BLaER1 treated with 17β-estradiol and CSF1 and Interleukin-3, amounts not matched to agents 10 nM and 100 nM (cell line): ENCODE measurements at regions not wholly inside any gene's neighbourhood (a gene's known extent, or its start where the extent isn't known, plus 50 kb on each side); places are given as distances from the start of the nearest gene placed in this dataset.
"Not testable (repeated sequence)": the region's sequence is repeated elsewhere in the genome, so short reads cannot be mapped to it uniquely, and the experiment has no call there.

Source experiments
- H3K27ac ChIP-seq, 11 experiments: shearing (Covaris generic); formaldehyde crosslinking; 2 replicates each; pipeline ENCODE4 v1.8.1; 2022
- H3K27me3 ChIP-seq, 11 experiments: shearing (Covaris generic); formaldehyde crosslinking; 2 replicates each; pipeline ENCODE4 v1.8.1; 2022
- H3K36me3 ChIP-seq, 11 experiments: shearing (Covaris generic); formaldehyde crosslinking; 2 replicates each; pipeline ENCODE4 v1.8.1; 2022
- H3K4me1 ChIP-seq, 10 experiments: shearing (Covaris generic); formaldehyde crosslinking; 2 replicates each; pipeline ENCODE4 v1.8.1; 2022
- H3K4me2 ChIP-seq, 11 experiments: shearing (Covaris generic); formaldehyde crosslinking; 2 replicates each; pipeline ENCODE4 v1.8.1; 2022
- H3K4me3 ChIP-seq, 10 experiments: shearing (Covaris generic); formaldehyde crosslinking; 2 replicates each; pipeline ENCODE4 v1.8.1; 2022
- H3K9ac ChIP-seq, 11 experiments: shearing (Covaris generic); formaldehyde crosslinking; 2 replicates each; pipeline ENCODE4 v1.8.1; 2022
- H3K9me3 ChIP-seq, 11 experiments: shearing (Covaris generic); formaldehyde crosslinking; replicated peaks in 1 of 11; 2 replicates each; pipeline ENCODE4 v1.8.1; 2022
- H4K20me1 ChIP-seq, 11 experiments: shearing (Covaris generic); formaldehyde crosslinking; 2 replicates each; pipeline ENCODE4 v1.8.1; 2022
- Cebpa-rat ChIP-seq, 11 experiments: shearing (Covaris generic); IDR thresholded peaks; 2 replicates each; pipeline ENCODE4 v1.8.1; 2022

DNA sequence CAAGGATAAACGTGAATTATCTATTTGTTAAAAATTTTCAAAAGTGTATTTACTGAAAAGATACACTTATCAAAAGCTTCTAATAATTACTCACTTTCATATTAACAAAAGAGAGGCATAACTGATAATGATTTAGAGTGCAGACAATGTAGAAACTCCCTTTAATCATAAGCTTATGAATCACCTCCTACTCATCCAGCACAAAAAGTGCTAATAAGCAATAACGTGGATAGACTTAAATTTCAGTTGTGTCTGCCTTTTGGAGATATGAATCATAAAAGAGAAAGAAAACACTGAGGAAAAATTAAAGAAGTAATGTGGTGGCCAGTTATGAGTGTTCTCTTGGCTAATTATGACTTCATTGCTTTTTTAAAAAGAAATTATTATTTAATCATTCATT, 827.6 kb upstream of the B3GALT2 start:
- H4K20me1 ChIP-seq: no peaks in the 10 kb centered on the region
- H3K27ac ChIP-seq: peak overlapping the region in 1 of 11 experiments; percentile 17; a peak in 1 of 22 replicates
- no peaks in the 10 kb centered on the region for H3K27me3 ChIP-seq
- H3K4me1 ChIP-seq: peaks cover 0 to 8% (median 0%) of the 10 kb centered on the region in 10 experiments; a peak in 1 of 20 replicates
- TF ChIP-seq Cebpa-rat (IDR thresholded peaks at IDR 0.05): no peak
- H3K36me3 ChIP-seq: no peaks in the 10 kb centered on the region
- H3K9ac ChIP-seq: no peak overlapping the region
- no peak overlapping the region; a peak in 1 of 22 replicates for H3K4me2 ChIP-seq
- peaks cover 0 to 25% (median 0%) of the 10 kb centered on the region in 11 experiments; a peak in 5 of 22 replicates for H3K9me3 ChIP-seq
- H3K4me3 ChIP-seq: no peak overlapping the region

DNA sequence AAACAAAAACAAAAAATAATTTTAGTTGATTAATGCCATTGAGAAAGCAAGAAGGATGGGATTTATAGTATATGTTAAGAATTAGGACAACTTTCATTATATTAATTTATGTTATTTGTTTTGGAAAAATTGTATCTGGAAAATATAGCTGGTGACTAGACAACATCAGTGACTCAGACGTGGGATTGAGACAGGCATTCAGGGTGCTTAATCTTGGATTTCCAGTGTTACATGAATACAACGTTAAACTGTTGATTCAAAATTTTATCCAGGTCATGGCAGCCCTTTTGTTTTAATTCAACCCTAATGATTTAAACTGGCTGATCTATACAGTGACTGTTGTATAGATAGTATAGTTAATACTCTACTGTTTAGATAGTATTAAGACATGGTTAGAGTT, 827.1 kb upstream of the B3GALT2 start:
- Histone ChIP-seq H3K9me3 (peaks cover 0 to 27% (median 0%) of the 10 kb centered on the region in 11 experiments; a peak in 5 of 22 replicates), H3K9ac (no peak overlapping the region), H3K36me3 (no peaks in the 10 kb centered on the region), H3K27ac (peak overlapping the region in 1 of 11 experiments; percentile 17; a peak in 1 of 22 replicates), H3K4me1 (peaks cover 0 to 8% (median 0%) of the 10 kb centered on the region in 10 experiments; a peak in 1 of 20 replicates), H3K4me2 (no peak overlapping the region), H3K27me3 (no peaks in the 10 kb centered on the region), H3K4me3 (no peak overlapping the region), H4K20me1 (no peaks in the 10 kb centered on the region)
- no peak for TF ChIP-seq Cebpa-rat (IDR thresholded peaks at IDR 0.05)

- TF ChIP-seq Cebpa-rat (IDR thresholded peaks at IDR 0.05): no peak
- H3K27me3 ChIP-seq: no peaks in the 10 kb centered on the region
- H3K27ac ChIP-seq: no peak overlapping the region
Observed at GRCh38 chr1:194004146-194004545, 817.7 kb upstream of the B3GALT2 start.

GRCh38 chr1:194001726-194002350, 815.4 kb upstream of the B3GALT2 start:
- Histone ChIP-seq H3K4me1 (peaks cover 0 to 11% (median 0%) of the 10 kb centered on the region in 10 experiments; a peak in 5 of 20 replicates), H3K9me3 (peaks cover 9 to 17% (median 12%) of the 10 kb centered on the region in 11 experiments; a peak in 15 of 22 replicates)
- H4K20me1 ChIP-seq, H3K27ac ChIP-seq, H3K4me2 ChIP-seq, H3K36me3 ChIP-seq, H3K9ac ChIP-seq, H3K4me3 ChIP-seq, H3K27me3 ChIP-seq: not testable (repeated sequence)

More at GRCh38 chr1:194004146-194004545, 817.7 kb upstream of the B3GALT2 start:
- Histone ChIP-seq H4K20me1 (no peaks in the 10 kb centered on the region), H3K4me2 (no peak overlapping the region), H3K9me3 (peaks cover 9 to 20% (median 13%) of the 10 kb centered on the region in 11 experiments; a peak in 16 of 22 replicates), H3K4me3 (no peak overlapping the region), H3K4me1 (peaks cover 0 to 6% (median 0%) of the 10 kb centered on the region in 10 experiments; a peak in 5 of 20 replicates), H3K36me3 (no peaks in the 10 kb centered on the region), H3K9ac (no peak overlapping the region)

DNA sequence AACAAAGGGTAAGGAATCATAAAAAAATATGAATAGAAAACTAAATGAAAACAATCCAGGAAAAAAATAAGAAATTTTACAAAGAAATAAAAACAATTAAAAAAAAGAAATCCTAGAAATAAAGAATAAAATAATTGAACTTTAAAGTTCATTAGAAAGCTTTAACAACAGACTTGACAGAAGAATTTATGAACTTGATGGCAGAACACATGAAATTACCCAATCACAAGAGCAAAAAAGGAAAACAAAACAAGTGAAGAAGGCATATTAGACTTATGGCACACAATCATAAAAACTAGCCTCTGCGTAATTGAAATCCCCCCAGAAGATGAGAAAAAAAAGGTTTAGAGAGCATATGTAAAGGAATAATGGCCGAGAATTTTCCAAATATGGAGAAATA, 802.5 kb upstream of the B3GALT2 start:
- no peak for TF ChIP-seq Cebpa-rat (IDR thresholded peaks at IDR 0.05)
- Histone ChIP-seq H3K4me1 (no peaks in the 10 kb centered on the region), H3K9me3 (peaks cover 23 to 40% (median 29%) of the 10 kb centered on the region in 11 experiments), H3K27me3 (no peaks in the 10 kb centered on the region), H3K27ac (no peak overlapping the region), H3K36me3 (0 out of 22 replicates have a peak, but pooled peaks cover 0 to 3% (median 0%) of the 10 kb centered on the region in 11 experiments), H3K4me2 (no peak overlapping the region), H3K9ac (no peak overlapping the region), H4K20me1 (no peaks in the 10 kb centered on the region), H3K4me3 (no peak overlapping the region)

- Histone ChIP-seq H4K20me1 (no peaks in the 10 kb centered on the region), H3K9me3 (no peaks in the 10 kb centered on the region), H3K4me3 (no peak overlapping the region), H3K36me3 (no peaks in the 10 kb centered on the region), H3K27ac (no peak overlapping the region), H3K9ac (no peak overlapping the region), H3K4me2 (no peak overlapping the region), H3K27me3 (no peaks in the 10 kb centered on the region), H3K4me1 (no peaks in the 10 kb centered on the region)
- TF ChIP-seq Cebpa-rat (IDR thresholded peaks at IDR 0.05): no peak
Observed at GRCh38 chr1:193979219-193979618, 792.8 kb upstream of the B3GALT2 start.

DNA sequence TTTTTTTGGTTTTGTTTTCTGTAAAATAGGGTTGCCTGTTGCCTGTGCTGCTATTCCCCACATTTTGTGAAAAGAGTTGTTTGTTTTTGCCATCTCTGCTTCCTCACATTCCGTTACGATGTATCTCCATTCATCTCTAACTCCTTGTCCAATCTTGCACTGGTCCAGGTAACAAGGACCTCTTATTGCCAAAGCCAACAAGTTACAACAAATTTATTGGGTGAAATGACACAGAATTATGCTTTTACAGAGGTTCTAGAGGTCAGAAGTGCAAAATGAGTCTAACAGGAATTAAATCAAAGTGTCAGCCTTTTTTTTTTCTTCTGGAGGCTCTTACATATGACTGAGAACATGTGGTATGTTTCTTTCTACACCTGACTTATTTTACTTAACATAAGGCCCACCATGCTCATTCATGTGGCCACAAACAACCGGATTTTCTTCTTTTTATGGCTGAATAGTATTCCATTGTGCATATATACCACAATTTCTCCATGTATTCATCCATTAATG, 787.9 kb upstream of the B3GALT2 start:
- no peak overlapping the region for H3K4me3 ChIP-seq
- H3K27ac ChIP-seq: no peak overlapping the region
- H3K9ac ChIP-seq: no peak overlapping the region
- no peaks in the 10 kb centered on the region for H4K20me1 ChIP-seq
- H3K36me3 ChIP-seq: no peaks in the 10 kb centered on the region
- no peaks in the 10 kb centered on the region for H3K9me3 ChIP-seq
- H3K4me1 ChIP-seq: no peaks in the 10 kb centered on the region
- no peak for TF ChIP-seq Cebpa-rat (IDR thresholded peaks at IDR 0.05)
- H3K27me3 ChIP-seq: no peaks in the 10 kb centered on the region
- H3K4me2 ChIP-seq: no peak overlapping the region

- Histone ChIP-seq H3K4me2 (no peak overlapping the region), H3K36me3 (no peaks in the 10 kb centered on the region), H3K4me3 (no peak overlapping the region), H3K9me3 (no peaks in the 10 kb centered on the region), H3K9ac (no peak overlapping the region), H3K4me1 (no peaks in the 10 kb centered on the region), H4K20me1 (no peaks in the 10 kb centered on the region), H3K27ac (no peak overlapping the region), H3K27me3 (no peaks in the 10 kb centered on the region)
- no peak for TF ChIP-seq Cebpa-rat (IDR thresholded peaks at IDR 0.05)
Observed at GRCh38 chr1:193973428-193973827, 787.0 kb upstream of the B3GALT2 start.

- TF ChIP-seq Cebpa-rat (IDR thresholded peaks at IDR 0.05): no peak
- Histone ChIP-seq H3K4me1 (no peaks in the 10 kb centered on the region), H3K9me3 (no peaks in the 10 kb centered on the region), H3K4me3 (no peak overlapping the region), H4K20me1 (no peaks in the 10 kb centered on the region), H3K4me2 (no peak overlapping the region), H3K27ac (no peak overlapping the region), H3K36me3 (no peaks in the 10 kb centered on the region), H3K9ac (no peak overlapping the region), H3K27me3 (no peaks in the 10 kb centered on the region)
Observed at GRCh38 chr1:193971595-193971994, 785.2 kb upstream of the B3GALT2 start.

GRCh38 chr1:193960499-193960898, 774.1 kb upstream of the B3GALT2 start:
- Histone ChIP-seq H3K4me1 (no peaks in the 10 kb centered on the region), H3K27ac (no peak overlapping the region), H3K9me3 (no peaks in the 10 kb centered on the region; a peak in 1 of 22 replicates), H3K9ac (no peak overlapping the region), H3K4me2 (no peak overlapping the region), H3K27me3 (no peaks in the 10 kb centered on the region), H3K36me3 (no peaks in the 10 kb centered on the region), H3K4me3 (no peak overlapping the region), H4K20me1 (no peaks in the 10 kb centered on the region)
- TF ChIP-seq Cebpa-rat (IDR thresholded peaks at IDR 0.05): no peak
